C4-2B (cell line): ENCODE measurements at regions not wholly inside any gene's neighbourhood (a gene's known extent, or its start where the extent isn't known, plus 50 kb on each side); places are given as distances from the start of the nearest gene placed in this dataset.

Source experiments
- CTCF ChIP-seq: fragments of 450-650 bp; conservative IDR thresholded peaks from 2 replicates; pipeline ENCODE4 v1.5.1; 2017; ENCODE audit warnings: mild to moderate bottlenecking
- ZFX ChIP-seq: fragments of 450-650 bp; IDR thresholded peaks from 2 replicates; pipeline ENCODE4 v1.6.1; 2017

GRCh38 chr6:140487586-140487985, 1113.1 kb upstream of the CITED2 start:
- TF ChIP-seq CTCF (no peak), ZFX (no peak)
